K562 (cell line): ENCODE measurements at regions not wholly inside any gene's neighbourhood (a gene's known extent, or its start where the extent isn't known, plus 50 kb on each side); places are given as distances from the start of the nearest gene placed in this dataset.

Experiments
- ATAC-seq: fragments of 200-7000 bp; cut with Tn5 transposase; 3 replicates; pipeline ENCODE4 v1.9.1; 2020; ENCODE audit warnings: moderate library complexity
- BruUV-seq: library from RNA; stranded (reverse); fragments of 400-500 nt; replicated peaks from 2 replicates; lab custom pipeline; 2021; lab: Mats Ljungman, UMichigan
- CTCF ChIA-PET: fragments of 300-600 bp; formaldehyde crosslinking; extraction: SDS; loops from one replicate; lab custom pipeline; 2021; ENCODE audit warnings: low intra/inter-chr PET ratio; lab: Yijun Ruan, JAX
- POLR2A ChIA-PET: fragments of 300-600, 350-650 bp; sonication (Branson Sonifier 250); formaldehyde crosslinking; extraction: SDS; loops from one replicate; lab custom pipeline; 2021; ENCODE audit warnings: antibody characterized with exemption, inconsistent platforms; lab: Yijun Ruan, JAX
- DNase-seq, 4 experiments: peaks; one replicate each; pipeline versions ENCODE4 v3.0.0 to v3.0.0-alpha.2; 2011 to 2018; ENCODE audit warnings: low spot score in 3 of 4, mixed read lengths in 3 of 4; ENCODE audit errors: extremely low read depth in 1 of 4
- FAIRE-seq: peaks from 2 replicates; lab custom pipeline; 2011; peaks lifted over from hg19 to GRCh38; lab: Jason Lieb, UNC
- H2AFZ ChIP-seq: 2 replicates; pipeline ENCODE4 v1.6.0; 2011; ENCODE audit warnings: low read depth, low read length, control low read depth, inconsistent platforms
- H3K27ac ChIP-seq: fragments of 200-600 bp; 3 replicates; pipeline ENCODE4 v1.8.0; 2011; ENCODE audit warnings: low read depth, mild to moderate bottlenecking, control low read depth, inconsistent platforms, low read length, moderate library complexity, mixed read lengths; ENCODE audit errors: extremely low read depth
- H3K27me3 ChIP-seq, 2 experiments: fragments of 300-600 bp in 1 of 2; 2 replicates in 1 of 2; 3 replicates in 1 of 2; pipeline versions ENCODE4 v1.6.0 to v1.8.0; 2011; ENCODE audit warnings: inconsistent platforms in 2 of 2, low read length in 2 of 2, mild to moderate bottlenecking in 1 of 2, mixed read lengths in 1 of 2, moderate library complexity in 1 of 2; ENCODE audit not compliant: control insufficient read depth in 2 of 2, insufficient read depth in 2 of 2
- H3K36me3 ChIP-seq: fragments of 300-600 bp; 3 replicates; pipeline ENCODE4 v1.8.0; 2011; ENCODE audit warnings: mild to moderate bottlenecking, low read length, inconsistent platforms; ENCODE audit not compliant: control insufficient read depth, insufficient read depth
- H3K4me1 ChIP-seq, 2 experiments: fragments of 200-600 bp in 1 of 2; replicated peaks in 1 of 2; 2 replicates in 1 of 2; 3 replicates in 1 of 2; pipeline versions ENCODE4 v1.5.1 to v1.8.0; 2011; ENCODE audit warnings: inconsistent platforms in 2 of 2, low read length in 2 of 2, mild to moderate bottlenecking in 1 of 2, mixed read lengths in 1 of 2, moderate library complexity in 1 of 2; ENCODE audit not compliant: control insufficient read depth in 2 of 2, insufficient read depth in 2 of 2
- H3K4me2 ChIP-seq: 2 replicates; pipeline ENCODE4 v1.6.1; 2011; ENCODE audit warnings: low read length, control low read depth, inconsistent platforms, mixed read lengths; ENCODE audit not compliant: insufficient read depth
- H3K4me3 ChIP-seq: fragments of 200-600 bp; sonication (generic), shearing (Covaris generic); 2 replicates; pipeline ENCODE4 v1.5.1; 2016; ENCODE audit warnings: control low read depth, inconsistent platforms
- H3K79me2 ChIP-seq: fragments of 200-600 bp; 3 replicates; pipeline ENCODE4 v1.8.0; 2011; ENCODE audit warnings: low read length, inconsistent platforms; ENCODE audit not compliant: control insufficient read depth, insufficient read depth
- H3K9ac ChIP-seq, 2 experiments: 2 replicates each; pipeline versions ENCODE4 v1.6.0 to v1.6.1; 2011; ENCODE audit warnings: low read depth in 2 of 2, low read length in 2 of 2, control low read depth in 1 of 2, inconsistent platforms in 1 of 2, mild to moderate bottlenecking in 1 of 2, mixed read lengths in 1 of 2; ENCODE audit not compliant: insufficient read depth in 1 of 2
- H3K9me1 ChIP-seq: one replicate; pipeline ENCODE4 v1.6.0; 2011; ENCODE audit warnings: inconsistent platforms, mild to moderate bottlenecking, low read length, moderate library complexity; ENCODE audit not compliant: control insufficient read depth, insufficient read depth
- H3K9me3 ChIP-seq: replicated peaks from 2 replicates; pipeline ENCODE4 v1.5.1; 2011; ENCODE audit warnings: low read depth, low read length, inconsistent platforms; ENCODE audit not compliant: control insufficient read depth, insufficient read depth
- H4K20me1 ChIP-seq: replicated peaks from 2 replicates; pipeline ENCODE4 v1.6.1; 2011; ENCODE audit warnings: low read length, inconsistent platforms, mixed read lengths; ENCODE audit not compliant: control insufficient read depth, insufficient read depth
- ADNP ChIP-seq: fragments of 200-800 bp; sonication (Bioruptor generic); IDR thresholded peaks from 2 replicates; pipeline ENCODE4 v1.6.1; 2016; ENCODE audit warnings: missing genetic modification characterization, missing compliant biosample characterization
- AFF1 ChIP-seq, 2 experiments: fragments of 450-650 bp; IDR thresholded peaks; 2 replicates each; pipeline ENCODE4 v1.6.1; 2018; ENCODE audit warnings: mild to moderate bottlenecking in 2 of 2, low read depth in 1 of 2; ENCODE audit not compliant: partially characterized antibody in 2 of 2
- CAMTA2 ChIP-seq: fragments of 250-450 bp; sonication (Bioruptor Pico); conservative IDR thresholded peaks from 2 replicates; pipeline ENCODE4 v1.5.1; 2022
- DPF2 ChIP-seq: fragments of 450-650 bp; IDR thresholded peaks from 2 replicates; pipeline ENCODE4 v1.6.1; 2016
- ELF1 ChIP-seq: fragments of 200-800 bp; sonication (Bioruptor generic); IDR thresholded peaks from 2 replicates; pipeline ENCODE4 v1.6.1; 2016; ENCODE audit warnings: missing genetic modification characterization, missing compliant biosample characterization
- GABPB1 ChIP-seq: sonication (generic); formaldehyde crosslinking; IDR thresholded peaks from 2 replicates; pipeline ENCODE4 v1.8.0; 2022; ENCODE audit warnings: mild to moderate bottlenecking, missing genetic modification reagents
- GMEB1 ChIP-seq: fragments of 250-450 bp; sonication (Bioruptor Pico); IDR thresholded peaks from 2 replicates; pipeline ENCODE4 v1.4.0; 2020; ENCODE audit warnings: mild to moderate bottlenecking
- GTF2F1 ChIP-seq: IDR thresholded peaks from 2 replicates; pipeline ENCODE4 v1.6.1; 2011; ENCODE audit warnings: low read depth, low read length, improper control_type of control experiment
- HOMEZ ChIP-seq: fragments of 250-450 bp; sonication (Bioruptor Pico); IDR thresholded peaks from 2 replicates; pipeline ENCODE4 v1.4.0; 2020; ENCODE audit warnings: mild to moderate bottlenecking, moderate library complexity
- ILF3 ChIP-seq: fragments of 450-650 bp; IDR thresholded peaks from 2 replicates; pipeline ENCODE4 v1.6.1; 2018; ENCODE audit warnings: antibody characterized with exemption, mild to moderate bottlenecking, moderate library complexity, borderline replicate concordance
- KDM2B ChIP-seq: fragments of 250-450 bp; sonication (Bioruptor Pico); IDR thresholded peaks from 2 replicates; pipeline ENCODE4 v1.8.0; 2021; ENCODE audit warnings: mild to moderate bottlenecking, moderate library complexity
- MED1 ChIP-seq: sonication (generic); formaldehyde crosslinking; IDR thresholded peaks from 2 replicates; pipeline ENCODE4 v1.8.1; 2023; ENCODE audit warnings: missing genetic modification reagents, borderline replicate concordance
- RBM14 ChIP-seq: fragments of 200-400 bp; formaldehyde crosslinking; IDR thresholded peaks from 2 replicates; pipeline ENCODE4 v1.6.1; 2018; ENCODE audit warnings: low read depth, mild to moderate bottlenecking, low read length, moderate library complexity, borderline replicate concordance; ENCODE audit not compliant: insufficient read depth
- SMARCB1 ChIP-seq: IDR thresholded peaks from 2 replicates; pipeline ENCODE4 v1.6.1; 2011; ENCODE audit warnings: improper control_type of control experiment, low read depth; ENCODE audit not compliant: insufficient read length
- TAF15 ChIP-seq: fragments of 200-400 bp; formaldehyde crosslinking; IDR thresholded peaks from 2 replicates; pipeline ENCODE4 v1.6.1; 2017; ENCODE audit warnings: mild to moderate bottlenecking, low read depth, low read length, moderate library complexity
- ZNF212 ChIP-seq: fragments of 450-650 bp; formaldehyde crosslinking; IDR thresholded peaks from 2 replicates; pipeline ENCODE4 v1.4.0; 2020; ENCODE audit warnings: mild to moderate bottlenecking
- ZNF57 ChIP-seq: fragments of 450-650 bp; formaldehyde crosslinking; IDR thresholded peaks from 2 replicates; pipeline ENCODE4 v1.4.0; 2020; ENCODE audit warnings: mild to moderate bottlenecking, moderate library complexity
- ZZZ3 ChIP-seq: fragments of 450-650 bp; IDR thresholded peaks from 2 replicates; pipeline ENCODE4 v1.6.1; 2016; ENCODE audit warnings: antibody characterized with exemption, mild to moderate bottlenecking, moderate library complexity
- WGBS: fragments of 100-300 bp; shearing (Covaris generic); methylation state at CpG from one replicate; pipeline ENCODE4 v1.1.6; 2016; ENCODE audit warnings: low coverage, mixed read lengths; ENCODE audit not compliant: insufficient coverage; ENCODE audit errors: missing lambda C conversion rate; 5-methylcytosine and 5-hydroxymethylcytosine counted together
- in situ Hi-C: fragments of 300-500 bp; cut with MboI; formaldehyde crosslinking; loops from 4 replicates; pipeline ENCODE4 v1.15.0; 2018; ENCODE audit warnings: inconsistent platforms, mixed read lengths
- intact Hi-C: fragments of 100-400 bp; cut with micrococcal nuclease; formaldehyde crosslinking; loops from 2 replicates; pipeline ENCODE4 v1.14.2; 2022

- TF ChIP-seq MED1 (CRISPR knock-in tag) (no peak), ZZZ3 (no peak), ZNF212 (no peak), GABPB1 (CRISPR knock-in tag) (no peak), SMARCB1 (no peak), ADNP (no peak), TAF15 (no peak)
These were observed 299.5 kb upstream of the CD180 start (continued) for GRCh38 chr5:67496051-67496450.

GRCh38 chr5:67495072-67495471 lies 298.5 kb upstream of the CD180 start:
- no peak overlapping the region for H3K9ac ChIP-seq
- no peak for DNase-seq
- H3K4me2 ChIP-seq: no peak overlapping the region
- no peaks in the 10 kb centered on the region for H3K9me3 ChIP-seq
- FAIRE-seq: no peak
- no TSS peak for BruUV-seq
- 0% methylated on average over 3 of the region's 3 CpGs for WGBS
- H2AFZ ChIP-seq: no peak overlapping the region
- H3K4me3 ChIP-seq: no peak overlapping the region
- no peak for ATAC-seq
- CTCF ChIA-PET: no interaction called here
- no peaks in the 10 kb centered on the region for H3K79me2 ChIP-seq
- no peaks in the 10 kb centered on the region for H3K9me1 ChIP-seq
- H3K27ac ChIP-seq: no peak overlapping the region
- no peaks in the 10 kb centered on the region for H4K20me1 ChIP-seq
- POLR2A ChIA-PET: no interaction called here
- no peaks in the 10 kb centered on the region for H3K27me3 ChIP-seq
- intact Hi-C loops: no loop called here
- H3K4me1 ChIP-seq: no peaks in the 10 kb centered on the region
- no peaks in the 10 kb centered on the region for H3K36me3 ChIP-seq
- in situ Hi-C loops: no loop called here
- TF ChIP-seq DPF2: no peak
- TF ChIP-seq ZNF57 (CRISPR knock-in tag): no peak
- TF ChIP-seq KDM2B (CRISPR knock-in tag): no peak
- no peak for TF ChIP-seq ELF1 (tag)
- no peak for TF ChIP-seq GTF2F1
- no peak for TF ChIP-seq GMEB1
- TF ChIP-seq CAMTA2 (CRISPR knock-in tag): no peak
- no peak for TF ChIP-seq AFF1 (IDR thresholded peaks at IDR 0.05; ENCODE audit: low read depth in 1 of 2, partially characterized antibody in 2 of 2)
- no peak for TF ChIP-seq ILF3
- no peak for TF ChIP-seq RBM14
- TF ChIP-seq HOMEZ: no peak
